BLaER1 treated with 17β-estradiol and CSF1 and Interleukin-3, amounts not matched to agents 10 nM and 100 nM (cell line): ENCODE measurements at regions not wholly inside any gene's neighbourhood (a gene's known extent, or its start where the extent isn't known, plus 50 kb on each side); places are given as distances from the start of the nearest gene placed in this dataset.
"Not testable (repeated sequence)": the region's sequence is repeated elsewhere in the genome, so short reads cannot be mapped to it uniquely, and the experiment has no call there.

Source experiments
- H3K27ac ChIP-seq, 11 experiments: shearing (Covaris generic); formaldehyde crosslinking; 2 replicates each; pipeline ENCODE4 v1.8.1; 2022
- H3K27me3 ChIP-seq, 11 experiments: shearing (Covaris generic); formaldehyde crosslinking; 2 replicates each; pipeline ENCODE4 v1.8.1; 2022
- H3K36me3 ChIP-seq, 11 experiments: shearing (Covaris generic); formaldehyde crosslinking; 2 replicates each; pipeline ENCODE4 v1.8.1; 2022
- H3K4me1 ChIP-seq, 10 experiments: shearing (Covaris generic); formaldehyde crosslinking; 2 replicates each; pipeline ENCODE4 v1.8.1; 2022
- H3K4me2 ChIP-seq, 11 experiments: shearing (Covaris generic); formaldehyde crosslinking; 2 replicates each; pipeline ENCODE4 v1.8.1; 2022
- H3K4me3 ChIP-seq, 10 experiments: shearing (Covaris generic); formaldehyde crosslinking; 2 replicates each; pipeline ENCODE4 v1.8.1; 2022
- H3K9ac ChIP-seq, 11 experiments: shearing (Covaris generic); formaldehyde crosslinking; 2 replicates each; pipeline ENCODE4 v1.8.1; 2022
- H3K9me3 ChIP-seq, 11 experiments: shearing (Covaris generic); formaldehyde crosslinking; replicated peaks in 1 of 11; 2 replicates each; pipeline ENCODE4 v1.8.1; 2022
- H4K20me1 ChIP-seq, 11 experiments: shearing (Covaris generic); formaldehyde crosslinking; 2 replicates each; pipeline ENCODE4 v1.8.1; 2022
- Cebpa-rat ChIP-seq, 11 experiments: shearing (Covaris generic); IDR thresholded peaks; 2 replicates each; pipeline ENCODE4 v1.8.1; 2022

GRCh38 chr14:65846196-65846868, 433.8 kb downstream of the FUT8 start:
- Histone ChIP-seq H3K9me3 (no peaks in the 10 kb centered on the region), H3K9ac (no peak overlapping the region), H4K20me1 (no peaks in the 10 kb centered on the region), H3K4me2 (peak overlapping the region in 9 of 11 experiments; percentile 13 to 58 (median 40); a peak in 15 of 22 replicates), H3K4me1 (peaks cover 8 to 19% (median 10%) of the 10 kb centered on the region in 10 experiments; a peak in 19 of 20 replicates), H3K36me3 (no peaks in the 10 kb centered on the region), H3K4me3 (no peak overlapping the region), H3K27me3 (no peaks in the 10 kb centered on the region), H3K27ac (peak overlapping the region in 1 of 11 experiments; percentile 31; a peak in 2 of 22 replicates)
- no peak for TF ChIP-seq Cebpa-rat (IDR thresholded peaks at IDR 0.05)

DNA sequence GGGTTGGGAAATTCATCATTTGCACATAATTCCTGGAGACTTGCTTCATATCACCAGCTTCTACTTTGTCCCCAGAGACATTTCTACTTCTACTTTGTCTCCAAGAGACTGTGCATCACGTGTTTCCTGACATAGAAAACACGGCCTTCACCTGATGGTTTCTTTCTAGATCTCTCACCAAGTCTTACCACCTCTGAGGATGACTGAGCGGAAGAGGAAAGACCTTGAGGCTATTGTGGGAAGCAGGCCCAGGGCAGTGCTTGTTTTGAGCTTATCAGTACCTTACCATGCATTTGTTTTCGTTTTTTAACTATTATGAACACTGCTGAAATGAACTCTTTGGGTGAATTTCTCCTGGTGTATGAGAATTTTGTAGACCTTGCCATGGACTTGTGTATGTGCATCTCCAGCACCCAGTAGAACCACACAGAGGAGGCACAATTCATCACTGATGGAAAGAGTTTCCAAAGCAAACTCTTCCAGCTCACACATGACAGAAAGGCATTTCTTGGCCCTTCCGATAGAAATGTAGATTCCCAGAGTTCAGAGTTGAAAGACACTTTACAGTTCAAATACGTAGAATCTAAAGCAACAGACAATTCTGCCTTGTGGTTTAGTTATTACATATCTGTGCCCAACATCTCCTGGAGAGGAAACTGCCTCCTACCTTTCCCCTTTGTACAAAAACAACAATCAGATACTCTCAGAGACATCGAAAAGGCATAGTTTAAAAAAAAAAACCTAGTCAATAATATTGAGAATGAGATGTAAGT, 434.7 kb downstream of the FUT8 start:
- Histone ChIP-seq H3K4me3 (no peak overlapping the region), H3K9me3 (no peaks in the 10 kb centered on the region; a peak in 1 of 22 replicates), H3K4me2 (peak overlapping the region in 9 of 11 experiments; percentile 13 to 58 (median 40); a peak in 17 of 22 replicates), H3K27me3 (no peaks in the 10 kb centered on the region), H4K20me1 (no peaks in the 10 kb centered on the region), H3K27ac (peak overlapping the region in 1 of 11 experiments; percentile 31; a peak in 2 of 22 replicates), H3K9ac (no peak overlapping the region), H3K4me1 (peaks cover 8 to 19% (median 10%) of the 10 kb centered on the region in 10 experiments; a peak in 19 of 20 replicates), H3K36me3 (no peaks in the 10 kb centered on the region)
- no peak for TF ChIP-seq Cebpa-rat (IDR thresholded peaks at IDR 0.05)

DNA sequence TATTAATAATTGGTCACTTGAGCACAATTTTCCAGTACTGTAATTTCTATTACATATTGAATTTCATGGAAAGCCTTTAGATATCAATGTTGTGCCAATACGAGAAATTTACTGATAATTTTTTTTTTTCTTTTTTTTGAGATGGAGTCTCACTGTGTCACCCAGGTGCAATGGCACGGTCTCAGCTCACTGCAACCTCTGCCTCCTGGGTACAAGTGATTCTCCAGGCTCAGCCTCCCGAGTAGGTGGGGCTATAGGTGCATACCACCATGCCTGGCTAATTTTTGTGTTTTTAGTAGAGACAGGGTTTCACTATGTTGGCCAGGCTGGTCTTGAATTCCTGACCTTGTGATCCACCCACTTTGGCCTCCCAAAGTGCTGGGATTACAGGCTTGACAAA, 435.4 kb downstream of the FUT8 start:
- not testable (repeated sequence) for H3K27ac ChIP-seq, H3K9me3 ChIP-seq, H3K9ac ChIP-seq, H3K4me3 ChIP-seq, H3K36me3 ChIP-seq, H4K20me1 ChIP-seq, H3K27me3 ChIP-seq, H3K4me2 ChIP-seq
- H3K4me1 ChIP-seq, result peaks cover 8 to 19% (median 10%) of the 10 kb centered on the region in 10 experiments; a peak in 19 of 20 replicates

DNA sequence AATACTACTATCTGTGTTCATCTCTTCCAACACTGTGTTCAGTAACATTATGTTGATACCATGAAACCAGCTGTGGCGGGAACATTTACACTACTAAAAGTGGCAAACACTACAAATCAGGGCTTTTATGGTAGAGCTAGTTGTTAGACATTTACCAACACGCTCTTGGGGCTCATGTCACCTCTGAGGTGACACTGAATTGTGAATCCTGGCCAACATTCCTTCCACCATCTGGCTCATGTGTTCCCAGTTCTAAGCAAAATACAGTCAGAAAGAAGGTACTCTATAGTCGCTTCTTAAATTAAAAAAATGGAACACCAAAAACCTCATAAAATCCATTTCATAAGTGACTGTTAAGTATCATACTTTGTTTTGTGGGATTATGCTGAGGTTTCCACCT, 436.6 kb downstream of the FUT8 start:
- no peaks in the 10 kb centered on the region for H4K20me1 ChIP-seq
- TF ChIP-seq Cebpa-rat (IDR thresholded peaks at IDR 0.05), result no peak
- H3K9me3 ChIP-seq, result no peaks in the 10 kb centered on the region; a peak in 2 of 22 replicates
- peak overlapping the region in 1 of 11 experiments; percentile 12; a peak in 1 of 22 replicates for H3K4me2 ChIP-seq
- H3K4me1 ChIP-seq, result peaks cover 8 to 19% (median 10%) of the 10 kb centered on the region in 10 experiments; a peak in 19 of 20 replicates
- H3K27ac ChIP-seq, result no peak overlapping the region
- no peak overlapping the region for H3K9ac ChIP-seq
- H3K4me3 ChIP-seq, result no peak overlapping the region
- no peaks in the 10 kb centered on the region for H3K36me3 ChIP-seq
- no peaks in the 10 kb centered on the region for H3K27me3 ChIP-seq

- no peak for TF ChIP-seq Cebpa-rat (IDR thresholded peaks at IDR 0.05)
- Histone ChIP-seq H3K36me3 (no peaks in the 10 kb centered on the region), H4K20me1 (no peaks in the 10 kb centered on the region), H3K27me3 (no peaks in the 10 kb centered on the region), H3K4me1 (peaks cover 8 to 19% (median 10%) of the 10 kb centered on the region in 10 experiments; a peak in 19 of 20 replicates), H3K9me3 (peaks cover 0 to 4% (median 0%) of the 10 kb centered on the region in 11 experiments; a peak in 2 of 22 replicates), H3K4me3 (no peak overlapping the region), H3K4me2 (peak overlapping the region in 1 of 11 experiments; percentile 12; a peak in 1 of 22 replicates), H3K9ac (no peak overlapping the region), H3K27ac (no peak overlapping the region)
Measured at GRCh38 chr14:65849558-65849957, 437.0 kb downstream of the FUT8 start.

GRCh38 chr14:65850429-65851135, 438.1 kb downstream of the FUT8 start:
- Histone ChIP-seq H3K4me2 (no peak overlapping the region), H3K4me3 (no peak overlapping the region), H3K9ac (no peak overlapping the region), H4K20me1 (no peaks in the 10 kb centered on the region), H3K27ac (no peak overlapping the region), H3K9me3 (peaks cover 0 to 4% (median 0%) of the 10 kb centered on the region in 11 experiments; a peak in 2 of 22 replicates), H3K27me3 (no peaks in the 10 kb centered on the region), H3K4me1 (peaks cover 8 to 19% (median 10%) of the 10 kb centered on the region in 10 experiments; a peak in 19 of 20 replicates), H3K36me3 (no peaks in the 10 kb centered on the region)
- no peak for TF ChIP-seq Cebpa-rat (IDR thresholded peaks at IDR 0.05)

GRCh38 chr14:65852689-65853088, 440.2 kb downstream of the FUT8 start:
- H3K4me1 ChIP-seq, result peaks cover 0 to 15% (median 0%) of the 10 kb centered on the region in 10 experiments; a peak in 3 of 20 replicates
- no peak overlapping the region for H3K9ac ChIP-seq
- H3K4me2 ChIP-seq, result no peak overlapping the region
- no peaks in the 10 kb centered on the region for H3K27me3 ChIP-seq
- no peak overlapping the region for H3K27ac ChIP-seq
- TF ChIP-seq Cebpa-rat (IDR thresholded peaks at IDR 0.05), result no peak
- H4K20me1 ChIP-seq, result no peaks in the 10 kb centered on the region
- H3K9me3 ChIP-seq, result peaks cover 0 to 4% (median 0%) of the 10 kb centered on the region in 11 experiments; a peak in 2 of 22 replicates
- no peaks in the 10 kb centered on the region for H3K36me3 ChIP-seq
- no peak overlapping the region for H3K4me3 ChIP-seq

GRCh38 chr14:65853407-65853955, 441.0 kb downstream of the FUT8 start:
- TF ChIP-seq Cebpa-rat (IDR thresholded peaks at IDR 0.05), result no peak
- no peaks in the 10 kb centered on the region for H3K36me3 ChIP-seq
- no peaks in the 10 kb centered on the region for H4K20me1 ChIP-seq
- H3K27me3 ChIP-seq, result no peaks in the 10 kb centered on the region
- no peak overlapping the region for H3K4me2 ChIP-seq
- no peak overlapping the region for H3K27ac ChIP-seq
- H3K9me3 ChIP-seq, result peaks cover 0 to 4% (median 0%) of the 10 kb centered on the region in 11 experiments; a peak in 2 of 22 replicates
- H3K4me3 ChIP-seq, result no peak overlapping the region
- H3K4me1 ChIP-seq, result peaks cover 0 to 15% (median 0%) of the 10 kb centered on the region in 10 experiments; a peak in 3 of 20 replicates
- no peak overlapping the region for H3K9ac ChIP-seq
